ENCODE measurements at regions not wholly inside any gene's neighbourhood (a gene's known extent, or its start where the extent isn't known, plus 50 kb on each side); places are given as distances from the start of the nearest gene placed in this dataset.
"Not testable (repeated sequence)": the region's sequence is repeated elsewhere in the genome, so short reads cannot be mapped to it uniquely, and the experiment has no call there.

- H3K4me3 ChIP-seq; H3K27ac ChIP-seq; H3K9me3 ChIP-seq (replicated peaks); H3K36me3 ChIP-seq; H3K4me1 ChIP-seq (replicated peaks); DNase-seq (ENCODE audit: low read depth in 1 of 2, low spot score in 2 of 2): not testable (repeated sequence)
- H3K27me3 ChIP-seq (replicated peaks), result peaks cover 40% of the 10 kb centered on the region
Measured at GRCh38 chr11:67885574-67885973, 118.3 kb downstream of the UNC93B1 start.

GRCh38 chr11:67884761-67885558 lies 118.9 kb downstream of the UNC93B1 start:
- not testable (repeated sequence) for H3K27ac ChIP-seq; H3K4me3 ChIP-seq; H3K4me1 ChIP-seq (replicated peaks); DNase-seq (ENCODE audit: low read depth in 1 of 2, low spot score in 2 of 2); H3K9me3 ChIP-seq (replicated peaks); H3K36me3 ChIP-seq
- peaks cover 40% of the 10 kb centered on the region for H3K27me3 ChIP-seq (replicated peaks)

DNA sequence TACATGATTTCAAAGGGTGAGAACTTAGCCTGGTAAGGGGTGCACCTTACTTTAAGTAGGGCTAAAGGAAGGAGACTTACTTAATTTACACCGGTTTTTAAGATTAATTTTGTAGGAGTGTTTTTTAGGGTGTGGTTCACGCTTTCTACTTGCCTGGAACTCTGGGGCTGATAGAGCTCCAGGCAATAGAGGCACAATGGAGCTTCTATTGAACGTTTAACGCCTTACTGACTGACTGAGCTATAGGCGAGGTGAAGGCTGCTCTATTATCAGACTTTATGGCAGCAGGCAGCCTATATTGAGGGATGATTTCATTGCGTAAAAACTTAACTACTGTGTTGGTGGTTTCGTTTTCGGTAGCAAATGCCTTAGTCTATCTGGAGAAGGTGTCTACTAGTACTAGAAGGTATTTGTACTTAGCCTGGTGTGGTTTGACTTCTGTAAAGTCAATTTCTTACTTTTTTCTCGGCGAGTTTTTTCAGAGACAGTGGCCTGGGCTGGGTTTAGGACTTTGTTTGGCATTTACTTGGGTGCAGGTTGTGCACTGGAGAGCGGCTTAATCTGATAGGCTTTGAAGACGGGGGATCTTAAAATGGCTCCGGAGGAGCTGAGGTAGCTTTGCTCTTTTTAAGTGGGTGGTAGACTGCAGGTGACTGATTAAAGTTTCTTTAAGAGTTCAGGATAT lies 119.7 kb downstream of the UNC93B1 start:
- H3K4me1 ChIP-seq (replicated peaks); H3K4me3 ChIP-seq; H3K27ac ChIP-seq; H3K9me3 ChIP-seq (replicated peaks); DNase-seq (ENCODE audit: low read depth in 1 of 2, low spot score in 2 of 2); H3K36me3 ChIP-seq: not testable (repeated sequence)
- peaks cover 37% of the 10 kb centered on the region for H3K27me3 ChIP-seq (replicated peaks)

DNA sequence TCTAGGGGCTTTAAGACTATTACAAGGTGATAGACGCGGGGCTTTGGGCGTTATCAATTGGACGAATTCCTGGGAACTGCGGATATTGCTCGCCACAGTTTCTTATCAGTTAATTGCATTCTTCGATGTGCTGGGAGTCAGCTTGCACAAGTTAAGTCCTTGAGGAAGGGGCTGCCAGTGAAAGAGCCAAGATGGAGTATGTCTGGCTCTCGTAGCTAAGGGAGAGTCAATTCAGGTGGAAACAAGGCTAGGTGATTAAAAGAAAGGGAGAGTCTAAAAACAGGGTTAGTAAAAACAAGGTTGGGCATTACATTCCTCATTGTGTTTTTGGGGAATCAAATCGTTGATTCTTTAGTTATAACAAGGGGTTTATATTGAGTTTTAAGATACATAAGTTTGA lies 121.6 kb downstream of the UNC93B1 start:
- H3K27me3 ChIP-seq (replicated peaks), result peaks cover 31% of the 10 kb centered on the region
- H3K36me3 ChIP-seq; DNase-seq (ENCODE audit: low read depth in 1 of 2, low spot score in 2 of 2); H3K9me3 ChIP-seq (replicated peaks); H3K4me1 ChIP-seq (replicated peaks); H3K27ac ChIP-seq; H3K4me3 ChIP-seq: not testable (repeated sequence)

GRCh38 chr11:67881836-67882235 lies 122.1 kb downstream of the UNC93B1 start:
- not testable (repeated sequence) for DNase-seq (ENCODE audit: low read depth in 1 of 2, low spot score in 2 of 2); H3K27ac ChIP-seq; H3K4me3 ChIP-seq; H3K4me1 ChIP-seq (replicated peaks); H3K9me3 ChIP-seq (replicated peaks); H3K36me3 ChIP-seq
- H3K27me3 ChIP-seq (replicated peaks), result peaks cover 31% of the 10 kb centered on the region

DNA sequence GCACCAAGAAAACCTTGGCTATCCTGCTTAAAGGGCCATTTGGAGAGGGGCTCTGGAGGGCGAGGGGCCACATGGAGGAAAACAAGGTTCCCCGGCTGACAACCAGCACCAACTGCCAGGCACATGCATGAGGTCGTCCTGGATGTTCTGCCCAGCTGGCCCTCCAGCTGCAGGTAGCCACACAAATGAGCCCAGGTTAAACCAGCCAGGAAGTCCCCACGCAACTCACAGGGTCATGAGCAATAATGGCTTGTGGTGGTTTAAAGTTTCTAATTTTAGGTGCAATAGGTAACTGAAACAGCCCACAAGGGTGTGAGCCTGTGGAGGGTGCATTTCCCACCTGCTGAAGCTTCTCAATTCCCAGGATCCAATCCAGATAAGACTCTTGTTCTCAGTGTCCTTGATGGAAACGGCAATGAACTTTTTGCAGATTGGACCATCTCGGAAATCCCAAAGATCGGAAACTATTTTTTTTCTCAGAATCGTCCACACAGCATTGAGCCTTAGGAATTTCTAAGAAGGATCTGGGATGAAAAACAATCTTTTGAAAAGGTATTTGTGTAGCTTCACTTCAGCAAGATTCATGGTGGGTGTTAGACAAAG lies 123.2 kb downstream of the UNC93B1 start:
- H3K9me3 ChIP-seq (replicated peaks); DNase-seq (ENCODE audit: low read depth in 1 of 2, low spot score in 2 of 2); H3K4me3 ChIP-seq; H3K27ac ChIP-seq; H3K4me1 ChIP-seq (replicated peaks); H3K36me3 ChIP-seq: not testable (repeated sequence)
- H3K27me3 ChIP-seq (replicated peaks), result peaks cover 20% of the 10 kb centered on the region

DNA sequence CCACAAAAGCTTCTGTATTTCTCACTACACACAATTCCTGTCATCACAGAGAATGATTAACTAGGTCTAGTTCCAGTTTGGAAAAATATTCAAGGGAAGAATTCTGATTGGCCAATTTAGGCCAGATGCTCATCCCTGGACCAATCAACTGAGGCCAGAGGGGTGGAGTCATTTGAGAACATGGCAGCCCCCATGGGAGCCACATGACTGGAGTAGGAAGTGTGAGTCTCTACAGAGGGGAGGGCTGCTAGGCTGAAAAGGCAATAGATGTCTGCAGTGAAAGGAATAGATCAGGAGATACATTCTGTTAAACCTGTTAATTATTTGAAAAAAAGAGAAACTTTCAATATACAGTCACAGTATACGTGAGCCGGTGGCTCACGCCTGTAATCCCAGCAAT lies 125.2 kb downstream of the UNC93B1 start:
- not testable (repeated sequence) for H3K27ac ChIP-seq; H3K4me1 ChIP-seq (replicated peaks); DNase-seq (ENCODE audit: low read depth in 1 of 2, low spot score in 2 of 2); H3K4me3 ChIP-seq; H3K36me3 ChIP-seq; H3K27me3 ChIP-seq (replicated peaks); H3K9me3 ChIP-seq (replicated peaks)

DNA sequence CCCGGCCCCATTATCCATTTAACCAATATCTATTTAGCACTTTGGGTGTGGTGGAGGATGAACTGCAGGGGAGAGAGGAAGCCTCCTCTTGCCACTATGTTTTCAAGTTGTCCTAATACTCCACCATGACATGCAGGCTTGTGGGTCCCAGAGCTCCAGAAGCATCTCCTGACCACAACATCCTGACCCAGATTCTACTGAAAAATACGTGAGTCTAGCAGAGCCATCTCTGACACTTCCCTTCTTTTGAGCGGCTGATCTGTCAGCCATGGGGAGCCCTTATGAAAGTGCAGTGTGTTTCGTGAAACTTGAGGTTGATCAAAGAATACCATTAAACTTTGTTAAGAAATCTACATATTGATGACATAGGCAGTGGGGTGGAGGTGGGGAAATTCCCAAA lies 126.6 kb downstream of the UNC93B1 start:
- DNase-seq (ENCODE audit: low read depth in 1 of 2, low spot score in 2 of 2); H3K4me1 ChIP-seq (replicated peaks); H3K27me3 ChIP-seq (replicated peaks); H3K36me3 ChIP-seq; H3K4me3 ChIP-seq; H3K27ac ChIP-seq; H3K9me3 ChIP-seq (replicated peaks): not testable (repeated sequence)

DNA sequence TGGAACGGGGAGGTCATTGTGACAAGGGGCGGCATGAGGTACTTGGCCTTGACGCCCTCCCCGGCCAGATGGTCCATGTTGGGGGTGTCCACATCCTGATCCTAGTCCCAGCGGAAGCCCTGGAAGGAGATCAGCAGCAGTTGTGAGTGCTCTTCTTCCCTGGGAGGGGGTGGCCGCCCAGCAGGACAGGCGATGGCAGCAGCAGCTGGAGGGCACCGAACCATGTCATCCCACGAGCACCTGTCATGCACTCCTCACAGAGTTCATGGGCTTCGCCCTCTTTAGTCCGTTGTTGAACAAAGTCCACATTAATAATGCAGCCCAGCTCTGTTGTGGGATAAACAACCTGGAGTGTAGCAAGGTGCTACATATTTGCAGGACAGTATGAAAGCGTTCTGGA lies 130.7 kb downstream of the UNC93B1 start:
- not testable (repeated sequence) for H3K4me1 ChIP-seq (replicated peaks); H3K36me3 ChIP-seq; H3K4me3 ChIP-seq; DNase-seq (ENCODE audit: low read depth in 1 of 2, low spot score in 2 of 2); H3K9me3 ChIP-seq (replicated peaks); H3K27ac ChIP-seq; H3K27me3 ChIP-seq (replicated peaks)

- H3K4me1 ChIP-seq (replicated peaks); H3K27me3 ChIP-seq (replicated peaks); DNase-seq (ENCODE audit: low read depth in 1 of 2, low spot score in 2 of 2); H3K36me3 ChIP-seq; H3K4me3 ChIP-seq; H3K27ac ChIP-seq; H3K9me3 ChIP-seq (replicated peaks): not testable (repeated sequence)
Measured at GRCh38 chr11:67871168-67871567, 132.7 kb downstream of the UNC93B1 start.

- H3K27ac ChIP-seq; DNase-seq (ENCODE audit: low read depth in 1 of 2, low spot score in 2 of 2); H3K27me3 ChIP-seq (replicated peaks); H3K4me3 ChIP-seq; H3K4me1 ChIP-seq (replicated peaks); H3K36me3 ChIP-seq; H3K9me3 ChIP-seq (replicated peaks): not testable (repeated sequence)
Measured at GRCh38 chr11:67862896-67863295, 141.0 kb downstream of the UNC93B1 start.

DNA sequence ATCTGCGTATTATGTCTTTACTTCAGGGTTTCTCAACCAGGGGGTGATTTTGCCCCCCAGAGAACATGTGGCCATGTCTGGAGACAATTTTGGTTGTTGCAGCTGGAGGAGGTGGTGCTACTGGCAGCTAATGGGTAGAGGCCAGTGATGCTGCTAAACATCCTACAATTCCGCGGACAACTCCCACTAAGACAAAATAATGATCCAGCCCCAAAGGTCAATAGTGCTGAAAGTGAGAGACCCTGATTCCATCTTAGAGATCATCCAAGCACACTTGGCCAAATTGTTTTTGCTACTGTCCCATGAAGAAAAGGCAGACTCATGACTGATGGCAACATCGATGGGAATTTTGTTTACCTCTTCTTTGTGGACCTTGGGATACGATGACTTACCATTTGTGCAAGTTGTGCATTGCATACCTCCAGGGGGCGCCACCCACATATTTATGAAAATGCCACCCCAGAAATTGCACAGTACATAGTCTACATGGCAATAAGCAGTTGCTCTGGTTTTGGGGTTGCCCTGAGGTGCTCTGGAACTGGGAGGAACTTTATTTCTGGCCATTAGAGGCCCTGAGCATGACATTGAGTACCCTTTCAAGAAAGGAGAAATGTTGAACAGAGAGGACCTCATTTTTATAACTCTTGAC lies 144.3 kb downstream of the UNC93B1 start:
- not testable (repeated sequence) for H3K4me1 ChIP-seq (replicated peaks); H3K4me3 ChIP-seq; H3K27me3 ChIP-seq (replicated peaks); H3K9me3 ChIP-seq (replicated peaks); H3K36me3 ChIP-seq; DNase-seq (ENCODE audit: low read depth in 1 of 2, low spot score in 2 of 2); H3K27ac ChIP-seq

GRCh38 chr11:67850747-67851146 lies 153.2 kb downstream of the UNC93B1 start:
- H3K9me3 ChIP-seq (replicated peaks); H3K4me3 ChIP-seq; H3K4me1 ChIP-seq (replicated peaks); H3K36me3 ChIP-seq; DNase-seq (ENCODE audit: low read depth in 1 of 2, low spot score in 2 of 2); H3K27ac ChIP-seq: not testable (repeated sequence)
- peaks cover 56% of the 10 kb centered on the region for H3K27me3 ChIP-seq (replicated peaks)

- H3K9me3 ChIP-seq (replicated peaks); DNase-seq (ENCODE audit: low read depth in 1 of 2, low spot score in 2 of 2); H3K4me1 ChIP-seq (replicated peaks); H3K27ac ChIP-seq; H3K36me3 ChIP-seq; H3K4me3 ChIP-seq: not testable (repeated sequence)
- peaks cover 50% of the 10 kb centered on the region for H3K27me3 ChIP-seq (replicated peaks)
Measured at GRCh38 chr11:67849766-67850165, 154.1 kb downstream of the UNC93B1 start.

Measured in SJSA1 (cell line).